Mesenchymal stem cell (in vitro differentiated cells and primary cell): ENCODE measurements at regions not wholly inside any gene's neighbourhood (a gene's known extent, or its start where the extent isn't known, plus 50 kb on each side); places are given as distances from the start of the nearest gene placed in this dataset.

Experiments used
- DNase-seq: peaks from one replicate; pipeline ENCODE4 v3.0.0-alpha.2; 2013
- H2AFZ ChIP-seq: one replicate; pipeline ENCODE4 v1.6.1; 2013; ENCODE audit warnings: low read depth, mild to moderate bottlenecking, control low read depth, inconsistent platforms, low read length, moderate library complexity
- H2AK5ac ChIP-seq: 2 replicates; pipeline ENCODE4 v1.6.1; 2013; ENCODE audit warnings: low read length, moderate library complexity, mild to moderate bottlenecking, inconsistent platforms; ENCODE audit not compliant: severe bottlenecking
- H2BK120ac ChIP-seq: one replicate; pipeline ENCODE4 v1.6.1; 2013; ENCODE audit warnings: low read depth, mild to moderate bottlenecking, inconsistent platforms, low read length, moderate library complexity
- H2BK12ac ChIP-seq, 2 experiments: one replicate each; pipeline ENCODE4 v1.6.1; 2013; ENCODE audit warnings: inconsistent platforms in 2 of 2, low read length in 2 of 2, mild to moderate bottlenecking in 2 of 2, moderate library complexity in 2 of 2, control low read depth in 1 of 2
- H2BK15ac ChIP-seq: one replicate; pipeline ENCODE4 v1.6.1; 2013; ENCODE audit warnings: mild to moderate bottlenecking, low read depth, inconsistent platforms; ENCODE audit not compliant: poor library complexity, severe bottlenecking
- H2BK5ac ChIP-seq: 2 replicates; pipeline ENCODE4 v1.6.1; 2013; ENCODE audit warnings: low read depth, mild to moderate bottlenecking, low read length, control low read depth, inconsistent platforms; ENCODE audit not compliant: poor library complexity, severe bottlenecking
- H3K14ac ChIP-seq, 2 experiments: one replicate each; pipeline ENCODE4 v1.6.1; 2013; ENCODE audit warnings: inconsistent platforms in 2 of 2, low read length in 2 of 2, control low read depth in 1 of 2, mild to moderate bottlenecking in 1 of 2, moderate library complexity in 1 of 2
- H3K18ac ChIP-seq, 2 experiments: one replicate each; pipeline ENCODE4 v1.6.1; 2013; ENCODE audit warnings: inconsistent platforms in 2 of 2, low read length in 2 of 2, control low read depth in 1 of 2, low read depth in 1 of 2, mild to moderate bottlenecking in 1 of 2
- H3K23ac ChIP-seq, 2 experiments: one replicate each; pipeline ENCODE4 v1.6.1; 2013; ENCODE audit warnings: inconsistent platforms in 2 of 2, low read length in 2 of 2, mild to moderate bottlenecking in 2 of 2, moderate library complexity in 2 of 2, control low read depth in 1 of 2
- H3K27ac ChIP-seq: 2 replicates; pipeline ENCODE4 v1.5.1; 2013; ENCODE audit warnings: mild to moderate bottlenecking, moderate library complexity, low read length, control low read depth, inconsistent platforms; ENCODE audit not compliant: poor library complexity, severe bottlenecking
- H3K27me3 ChIP-seq, 2 experiments: 2 replicates each; pipeline versions ENCODE4 v1.6.1 to v1.7.0; 2013; ENCODE audit warnings: low read length in 2 of 2, mild to moderate bottlenecking in 2 of 2, moderate library complexity in 2 of 2, control low read depth in 1 of 2, inconsistent platforms in 1 of 2; ENCODE audit not compliant: control insufficient read depth in 1 of 2, insufficient read depth in 1 of 2
- H3K36me3 ChIP-seq, 2 experiments: 2 replicates each; pipeline versions ENCODE4 v1.6.1 to v1.7.0; 2013; ENCODE audit warnings: low read length in 2 of 2, control low read depth in 1 of 2, inconsistent platforms in 1 of 2, low read depth in 1 of 2, mild to moderate bottlenecking in 1 of 2; ENCODE audit not compliant: insufficient read depth in 2 of 2, control insufficient read depth in 1 of 2
- H3K4ac ChIP-seq, 2 experiments: one replicate each; pipeline ENCODE4 v1.6.1; 2013; ENCODE audit warnings: inconsistent platforms in 2 of 2, low read length in 2 of 2, mild to moderate bottlenecking in 2 of 2, moderate library complexity in 2 of 2, control low read depth in 1 of 2, low read depth in 1 of 2
- H3K4me1 ChIP-seq: 2 replicates; pipeline ENCODE4 v1.6.1; 2013; ENCODE audit warnings: low read depth, low read length, control low read depth; ENCODE audit not compliant: control insufficient read depth, insufficient read depth
- H3K4me2 ChIP-seq: 2 replicates; pipeline ENCODE4 v1.6.1; 2013; ENCODE audit warnings: low read length, mild to moderate bottlenecking, inconsistent platforms; ENCODE audit not compliant: poor library complexity, severe bottlenecking
- H3K4me3 ChIP-seq, 2 experiments: 2 replicates each; pipeline versions ENCODE4 v1.5.1 to v1.7.0; 2013; ENCODE audit warnings: low read length in 2 of 2, mild to moderate bottlenecking in 2 of 2, control low read depth in 1 of 2, low read depth in 1 of 2; ENCODE audit not compliant: insufficient read depth in 1 of 2
- H3K79me1 ChIP-seq: replicated peaks from 2 replicates; pipeline ENCODE4 v1.6.1; 2013; ENCODE audit warnings: mild to moderate bottlenecking, control low read depth, low read length, inconsistent platforms; ENCODE audit not compliant: poor library complexity, severe bottlenecking
- H3K9ac ChIP-seq: 2 replicates; pipeline ENCODE4 v1.7.0; 2013; ENCODE audit warnings: mild to moderate bottlenecking, low read length, moderate library complexity
- H3K9me3 ChIP-seq: 2 replicates; pipeline ENCODE4 v1.7.0; 2013; ENCODE audit warnings: mild to moderate bottlenecking, low read length; ENCODE audit not compliant: control insufficient read depth
- H4K8ac ChIP-seq: one replicate; pipeline ENCODE4 v1.6.1; 2013; ENCODE audit warnings: inconsistent platforms, mild to moderate bottlenecking, low read length, moderate library complexity
- H4K91ac ChIP-seq: one replicate; pipeline ENCODE4 v1.6.1; 2013; ENCODE audit warnings: mild to moderate bottlenecking, low read length, inconsistent platforms
- WGBS: methylation state at CpG from one replicate; pipeline ENCODE4 v1.1.7; 2013; ENCODE audit warnings: mixed read lengths; 5-methylcytosine and 5-hydroxymethylcytosine counted together

GRCh38 chr1:14061722-14062121 is 361.7 kb downstream of the PRDM2 start:
- Histone ChIP-seq H2BK5ac (no peak overlapping the region), H3K4ac (no peak overlapping the region), H3K27me3 (no peaks in the 10 kb centered on the region), H3K9me3 (peaks cover 6% of the 10 kb centered on the region), H3K9ac (no peak overlapping the region), H2AFZ (no peak overlapping the region), H3K27ac (no peak overlapping the region), H3K36me3 (no peaks in the 10 kb centered on the region), H4K8ac (no peak overlapping the region), H3K79me1 (no peaks in the 10 kb centered on the region), H3K4me3 (no peak overlapping the region), H4K91ac (no peak overlapping the region), H3K23ac (no peak overlapping the region), H2BK15ac (no peak overlapping the region), H2BK120ac (no peak overlapping the region), H3K18ac (no peak overlapping the region), H3K4me1 (no peaks in the 10 kb centered on the region), H2AK5ac (no peak overlapping the region), H3K14ac (no peak overlapping the region), H2BK12ac (no peak overlapping the region), H3K4me2 (no peak overlapping the region)
- 88% methylated on average over 5 of the region's 5 CpGs for WGBS
- no peak for DNase-seq

DNA sequence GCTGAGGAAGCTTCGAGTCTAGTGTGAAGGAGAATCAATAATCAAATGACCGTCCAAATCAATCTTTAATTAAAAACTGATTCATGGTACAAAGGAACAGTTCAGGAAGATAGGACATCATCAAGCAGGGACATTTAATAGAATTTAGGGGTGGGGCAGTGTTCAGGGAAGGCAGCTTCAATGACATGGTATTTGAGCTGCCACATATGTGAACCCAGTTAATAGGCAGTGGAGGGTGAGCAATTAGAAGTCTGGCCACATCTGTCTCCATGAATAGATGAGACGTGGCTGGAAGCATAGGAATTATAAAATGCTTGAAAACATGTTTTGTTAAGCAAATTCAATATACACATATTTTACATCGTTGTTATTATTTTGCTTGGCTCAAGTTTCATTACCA is 362.7 kb downstream of the PRDM2 start:
- Histone ChIP-seq H3K14ac (no peak overlapping the region), H4K91ac (no peak overlapping the region), H2BK15ac (no peak overlapping the region), H3K18ac (no peak overlapping the region), H3K4me3 (no peak overlapping the region), H3K27me3 (peaks cover 0 to 5% of the 10 kb centered on the region in 2 experiments), H4K8ac (no peak overlapping the region), H2BK120ac (no peak overlapping the region), H3K4me2 (no peak overlapping the region), H3K9ac (no peak overlapping the region), H2AK5ac (no peak overlapping the region), H3K9me3 (peaks cover 6% of the 10 kb centered on the region), H3K79me1 (no peaks in the 10 kb centered on the region), H3K36me3 (no peaks in the 10 kb centered on the region), H2BK5ac (no peak overlapping the region), H3K4me1 (no peaks in the 10 kb centered on the region), H3K27ac (no peak overlapping the region), H2AFZ (no peak overlapping the region), H2BK12ac (no peak overlapping the region), H3K4ac (no peak overlapping the region), H3K23ac (no peak overlapping the region)
- no peak for DNase-seq
- 70% methylated on average over 2 of the region's 4 CpGs for WGBS

DNA sequence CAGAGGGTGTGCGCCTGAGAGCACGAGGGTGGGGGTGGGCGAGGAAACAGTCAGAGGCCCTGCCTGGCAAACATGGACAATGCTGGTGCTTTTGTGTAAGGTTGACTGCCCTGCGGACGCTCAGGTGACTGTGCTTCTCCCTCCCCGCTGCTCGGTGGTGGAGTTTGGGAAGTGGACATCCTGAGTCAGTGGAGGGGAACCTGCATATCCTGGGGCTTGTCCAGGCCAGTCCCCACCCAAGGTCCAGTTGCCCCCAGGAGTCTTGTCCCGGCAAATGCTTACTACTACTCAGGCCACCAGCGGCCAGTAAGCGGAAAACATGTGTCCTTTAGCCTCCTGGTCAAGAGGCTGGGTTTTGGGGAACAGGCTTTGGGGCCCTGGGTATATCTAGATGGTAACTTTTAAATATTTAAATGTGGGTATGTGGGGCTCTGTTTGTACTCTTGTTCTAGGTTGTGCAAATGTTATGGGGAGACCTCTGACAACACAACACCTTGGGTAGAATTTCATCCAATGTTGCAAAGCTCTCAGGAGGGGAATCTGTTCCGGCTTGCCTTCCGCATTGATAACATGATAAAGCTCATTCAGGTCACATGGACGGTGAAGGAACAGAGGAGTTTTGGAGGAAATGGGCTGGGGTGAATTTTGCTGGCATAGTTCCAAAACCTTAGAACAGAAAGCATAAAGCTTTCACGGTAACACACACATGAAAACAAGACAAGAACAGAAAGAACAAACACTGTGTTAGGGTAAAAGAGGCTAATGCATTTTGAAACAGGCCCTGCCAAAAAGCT is 364.9 kb downstream of the PRDM2 start:
- WGBS = 77% methylated on average over 13 of the region's 14 CpGs
- Histone ChIP-seq H3K23ac (no peak overlapping the region), H2BK12ac (no peak overlapping the region)

GRCh38 chr1:14065486-14065885 is 365.5 kb downstream of the PRDM2 start:
- Histone ChIP-seq H4K8ac (no peak overlapping the region), H2BK5ac (no peak overlapping the region), H3K4me1 (no peaks in the 10 kb centered on the region), H3K23ac (no peak overlapping the region), H2BK12ac (no peak overlapping the region), H2BK15ac (no peak overlapping the region), H3K27ac (no peak overlapping the region), H3K27me3 (peaks cover 0 to 5% of the 10 kb centered on the region in 2 experiments), H3K4me2 (no peak overlapping the region), H3K9ac (no peak overlapping the region), H2BK120ac (no peak overlapping the region), H3K9me3 (no peaks in the 10 kb centered on the region), H3K14ac (no peak overlapping the region), H3K4ac (no peak overlapping the region), H3K36me3 (no peaks in the 10 kb centered on the region), H2AFZ (no peak overlapping the region), H3K18ac (no peak overlapping the region), H3K79me1 (no peaks in the 10 kb centered on the region), H2AK5ac (no peak overlapping the region), H4K91ac (no peak overlapping the region), H3K4me3 (no peak overlapping the region)
- DNase-seq = no peak
- 87% methylated on average over 6 of the region's 6 CpGs for WGBS

More for the DNA sequence above, 364.9 kb downstream of the PRDM2 start:
- Histone ChIP-seq H3K36me3 (no peaks in the 10 kb centered on the region), H3K4ac (no peak overlapping the region), H4K91ac (no peak overlapping the region), H3K9me3 (no peaks in the 10 kb centered on the region), H3K18ac (no peak overlapping the region), H3K27me3 (peaks cover 0 to 5% of the 10 kb centered on the region in 2 experiments), H3K4me3 (no peak overlapping the region), H3K9ac (no peak overlapping the region), H3K27ac (no peak overlapping the region), H3K79me1 (no peaks in the 10 kb centered on the region), H2BK5ac (no peak overlapping the region), H3K4me2 (no peak overlapping the region), H3K14ac (no peak overlapping the region), H3K4me1 (no peaks in the 10 kb centered on the region), H2BK120ac (no peak overlapping the region), H2AFZ (no peak overlapping the region), H2BK15ac (no peak overlapping the region), H4K8ac (no peak overlapping the region), H2AK5ac (no peak overlapping the region)
- DNase-seq = no peak
